CD14-positive monocyte (primary cell): ENCODE measurements at regions not wholly inside any gene's neighbourhood (a gene's known extent, or its start where the extent isn't known, plus 50 kb on each side); places are given as distances from the start of the nearest gene placed in this dataset.

Source experiments
- DNase-seq, 3 donors: peaks; one replicate each; pipeline ENCODE4 v3.0.0-alpha.2; 2011 to 2022
- H2AFZ ChIP-seq: 2 replicates; pipeline ENCODE4 v1.6.0; 2012; ENCODE audit warnings: mild to moderate bottlenecking, low read depth, low read length, inconsistent platforms; ENCODE audit not compliant: insufficient read depth, poor library complexity, severe bottlenecking
- H3K27ac ChIP-seq, 2 donors: 1 replicate in 1 of 2; 2 replicates in 1 of 2; pipeline ENCODE4 v1.5.1; 2012 to 2013; ENCODE audit warnings: low read length in 2 of 2, control low read depth in 1 of 2, inconsistent platforms in 1 of 2, low read depth in 1 of 2, mild to moderate bottlenecking in 1 of 2
- H3K27me3 ChIP-seq, 2 donors: one replicate each; pipeline versions ENCODE4 v1.6.0 to v1.6.1; 2011 to 2013; ENCODE audit warnings: low read length in 2 of 2; ENCODE audit not compliant: control insufficient read depth in 2 of 2, insufficient read depth in 2 of 2
- H3K36me3 ChIP-seq, 2 donors: replicated peaks in 1 of 2; 1 replicate in 1 of 2; 2 replicates in 1 of 2; pipeline versions ENCODE4 v1.5.1 to v1.6.1; 2012 to 2013; ENCODE audit warnings: low read length in 2 of 2, control low read depth in 1 of 2, inconsistent platforms in 1 of 2, mild to moderate bottlenecking in 1 of 2; ENCODE audit not compliant: insufficient read depth in 2 of 2, control insufficient read depth in 1 of 2
- H3K4me1 ChIP-seq, 2 donors: 1 replicate in 1 of 2; 2 replicates in 1 of 2; pipeline versions ENCODE4 v1.5.1 to v1.6.1; 2012 to 2013; ENCODE audit warnings: low read length in 2 of 2, control low read depth in 1 of 2, inconsistent platforms in 1 of 2, mild to moderate bottlenecking in 1 of 2, moderate library complexity in 1 of 2; ENCODE audit not compliant: insufficient read depth in 2 of 2, control insufficient read depth in 1 of 2
- H3K4me2 ChIP-seq: replicated peaks from 2 replicates; pipeline ENCODE3; 2012; ENCODE audit warnings: low read length, moderate library complexity, mild to moderate bottlenecking; ENCODE audit not compliant: poor library complexity, severe bottlenecking; ENCODE audit errors: extremely low read depth
- H3K4me3 ChIP-seq, 3 experiments: fragments of 200-600 bp in 1 of 3; sonication (generic) in 1 of 3; replicated peaks in 1 of 3; 1 replicate in 2 of 3; 2 replicates in 1 of 3; pipeline ENCODE4 v1.5.1; 2011 to 2013; ENCODE audit warnings: low read length in 3 of 3, mild to moderate bottlenecking in 3 of 3, control low read depth in 2 of 3, low read depth in 2 of 3, inconsistent platforms in 1 of 3, moderate library complexity in 1 of 3
- H3K79me2 ChIP-seq: 2 replicates; pipeline ENCODE4 v1.6.0; 2012; ENCODE audit warnings: mild to moderate bottlenecking, control low read depth, inconsistent platforms, low read length, moderate library complexity; ENCODE audit not compliant: insufficient read depth
- H3K9ac ChIP-seq: 2 replicates; pipeline ENCODE4 v1.6.0; 2017; ENCODE audit warnings: low read length, mild to moderate bottlenecking; ENCODE audit not compliant: insufficient read depth, poor library complexity, severe bottlenecking
- H3K9me3 ChIP-seq, 2 donors: replicated peaks in 1 of 2; 1 replicate in 1 of 2; 2 replicates in 1 of 2; pipeline versions ENCODE4 v1.5.1 to v1.6.1; 2012 to 2013; ENCODE audit warnings: low read length in 2 of 2, control low read depth in 1 of 2; ENCODE audit not compliant: control insufficient read depth in 1 of 2, insufficient read depth in 1 of 2
- H4K20me1 ChIP-seq: 2 replicates; pipeline ENCODE4 v1.6.0; 2012; ENCODE audit warnings: mild to moderate bottlenecking, low read length, control low read depth, moderate library complexity; ENCODE audit not compliant: insufficient read depth
- H3K27ac Mint-ChIP-seq, 7 donors: one replicate each; pipeline ENCODE4 v1.8.0; 2020; ENCODE audit warnings: mild to moderate bottlenecking in 7 of 7, mixed read lengths in 7 of 7, moderate library complexity in 6 of 7, inconsistent platforms in 2 of 7
- H3K27me3 Mint-ChIP-seq, 3 donors: one replicate each; pipeline ENCODE4 v1.8.0; 2021 to 2022; ENCODE audit warnings: low read depth in 3 of 3, mild to moderate bottlenecking in 3 of 3, mixed read lengths in 3 of 3, moderate library complexity in 3 of 3, inconsistent platforms in 1 of 3
- H3K36me3 Mint-ChIP-seq, 2 donors: one replicate each; pipeline ENCODE4 v1.8.0; 2020; ENCODE audit warnings: mixed read lengths in 2 of 2, inconsistent platforms in 1 of 2, mild to moderate bottlenecking in 1 of 2
- H3K4me1 Mint-ChIP-seq: one replicate; pipeline ENCODE4 v1.8.0; 2020; ENCODE audit warnings: mild to moderate bottlenecking, mixed read lengths
- H3K4me3 Mint-ChIP-seq, 2 donors: one replicate each; pipeline ENCODE4 v1.8.0; 2020; ENCODE audit warnings: mild to moderate bottlenecking in 2 of 2, mixed read lengths in 2 of 2, moderate library complexity in 1 of 2
- H3K9me3 Mint-ChIP-seq, 7 donors: one replicate each; pipeline ENCODE4 v1.8.0; 2020 to 2022; ENCODE audit warnings: mixed read lengths in 7 of 7, mild to moderate bottlenecking in 6 of 7, moderate library complexity in 6 of 7, inconsistent platforms in 2 of 7
- WGBS: methylation state at CpG from one replicate; pipeline ENCODE4 v1.1.5; 2013; ENCODE audit warnings: missing lambda C conversion rate; ENCODE audit not compliant: insufficient coverage; 5-methylcytosine and 5-hydroxymethylcytosine counted together
- intact Hi-C, 2 donors: fragments of 100-400 bp; cut with micrococcal nuclease; formaldehyde crosslinking; loops; one replicate each; pipeline versions ENCODE4 v1.15.0 to v1.15.1; 2023
- TF ChIP-seq, protein P1 (sequence below): fragments of 200-600 bp; IDR thresholded peaks from one replicate; pipeline ENCODE4 v1.8.0; 2022; ENCODE audit warnings: antibody characterized with exemption, mild to moderate bottlenecking

DNA sequence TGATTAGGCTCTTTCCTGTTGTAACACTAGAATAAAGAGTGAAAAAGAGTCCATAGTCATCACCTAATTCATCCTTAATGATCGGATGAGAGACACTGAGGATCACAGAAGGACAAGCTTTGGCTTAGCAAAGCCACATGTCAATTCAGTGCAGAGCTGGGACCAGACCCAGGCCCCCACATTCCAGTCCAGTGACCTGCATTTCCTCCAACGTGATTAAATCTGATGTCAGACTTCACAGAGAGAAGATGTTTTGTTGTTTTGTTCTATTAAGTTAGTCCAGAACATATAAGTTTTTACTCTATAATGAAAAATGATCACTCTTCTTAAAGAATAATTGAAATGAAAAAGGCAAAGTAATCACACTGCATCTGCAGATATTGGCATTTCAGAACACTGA lies 377.9 kb upstream of the PAPPA start:
- no peak overlapping the region for H3K27ac Mint-ChIP-seq
- intact Hi-C loops: no loop called here
- H3K4me2 ChIP-seq: no peak overlapping the region
- no peak overlapping the region for H3K4me3 Mint-ChIP-seq
- H3K36me3 Mint-ChIP-seq: no peaks in the 10 kb centered on the region
- H2AFZ ChIP-seq: no peak overlapping the region
- no peaks in the 10 kb centered on the region for H3K9me3 ChIP-seq
- no peaks in the 10 kb centered on the region for H4K20me1 ChIP-seq
- H3K79me2 ChIP-seq: no peaks in the 10 kb centered on the region
- H3K27me3 ChIP-seq: no peaks in the 10 kb centered on the region
- H3K4me3 ChIP-seq: no peak overlapping the region
- WGBS: no CpG with 5 or more reads among the region's 2 CpGs
- peaks cover 0 to 5% (median 0%) of the 10 kb centered on the region in 7 donors for H3K9me3 Mint-ChIP-seq
- H3K4me1 ChIP-seq: no peaks in the 10 kb centered on the region
- no peaks in the 10 kb centered on the region for H3K27me3 Mint-ChIP-seq
- DNase-seq: no peak
- no peaks in the 10 kb centered on the region for H3K4me1 Mint-ChIP-seq
- no peaks in the 10 kb centered on the region for H3K36me3 ChIP-seq
- no peak overlapping the region for H3K9ac ChIP-seq
- H3K27ac ChIP-seq: no peak overlapping the region
- TF ChIP-seq, protein P1, sequence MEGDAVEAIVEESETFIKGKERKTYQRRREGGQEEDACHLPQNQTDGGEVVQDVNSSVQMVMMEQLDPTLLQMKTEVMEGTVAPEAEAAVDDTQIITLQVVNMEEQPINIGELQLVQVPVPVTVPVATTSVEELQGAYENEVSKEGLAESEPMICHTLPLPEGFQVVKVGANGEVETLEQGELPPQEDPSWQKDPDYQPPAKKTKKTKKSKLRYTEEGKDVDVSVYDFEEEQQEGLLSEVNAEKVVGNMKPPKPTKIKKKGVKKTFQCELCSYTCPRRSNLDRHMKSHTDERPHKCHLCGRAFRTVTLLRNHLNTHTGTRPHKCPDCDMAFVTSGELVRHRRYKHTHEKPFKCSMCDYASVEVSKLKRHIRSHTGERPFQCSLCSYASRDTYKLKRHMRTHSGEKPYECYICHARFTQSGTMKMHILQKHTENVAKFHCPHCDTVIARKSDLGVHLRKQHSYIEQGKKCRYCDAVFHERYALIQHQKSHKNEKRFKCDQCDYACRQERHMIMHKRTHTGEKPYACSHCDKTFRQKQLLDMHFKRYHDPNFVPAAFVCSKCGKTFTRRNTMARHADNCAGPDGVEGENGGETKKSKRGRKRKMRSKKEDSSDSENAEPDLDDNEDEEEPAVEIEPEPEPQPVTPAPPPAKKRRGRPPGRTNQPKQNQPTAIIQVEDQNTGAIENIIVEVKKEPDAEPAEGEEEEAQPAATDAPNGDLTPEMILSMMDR: no peak

DNA sequence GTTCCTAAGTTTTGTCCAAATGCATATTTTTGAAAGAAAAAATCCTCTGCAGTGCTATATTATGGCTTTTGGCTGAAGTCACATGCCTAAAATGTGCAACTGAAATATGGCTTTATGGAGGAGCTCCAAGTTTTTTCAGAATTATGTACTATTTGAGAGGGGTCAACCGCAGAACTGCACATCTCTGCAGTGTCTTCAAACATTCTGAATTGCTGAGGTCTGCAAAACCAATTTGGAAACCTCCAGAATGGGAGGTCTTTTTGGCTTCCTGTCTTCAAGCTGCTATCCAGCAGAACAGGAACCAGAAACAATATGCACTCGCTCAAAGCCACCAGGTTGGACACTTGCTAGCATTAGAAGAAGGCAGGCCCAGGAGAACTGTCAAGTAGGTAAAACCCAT lies 376.0 kb upstream of the PAPPA start:
- no peaks in the 10 kb centered on the region for H3K4me1 Mint-ChIP-seq

More for the DNA sequence above, 376.0 kb upstream of the PAPPA start:
- Histone ChIP-seq H3K27me3 (no peaks in the 10 kb centered on the region), H4K20me1 (no peaks in the 10 kb centered on the region), H3K9me3 (no peaks in the 10 kb centered on the region), H3K27ac (no peak overlapping the region), H3K9ac (no peak overlapping the region), H3K4me2 (no peak overlapping the region), H2AFZ (no peak overlapping the region), H3K36me3 (no peaks in the 10 kb centered on the region), H3K4me3 (no peak overlapping the region), H3K79me2 (no peaks in the 10 kb centered on the region), H3K4me1 (no peaks in the 10 kb centered on the region)
- TF ChIP-seq, protein P1: no peak
- Mint-ChIP-seq H3K9me3 (peaks cover 0 to 5% (median 2%) of the 10 kb centered on the region in 7 donors), H3K27me3 (no peaks in the 10 kb centered on the region), H3K36me3 (no peaks in the 10 kb centered on the region), H3K27ac (no peak overlapping the region), H3K4me3 (no peak overlapping the region)
- intact Hi-C loops: no loop called here
- no peak for DNase-seq
- WGBS: 69% methylated on average over 2 of the region's 2 CpGs
